Parathyroid adenoma (tissue), 2 donors: ENCODE measurements at regions not wholly inside any gene's neighbourhood (a gene's known extent, or its start where the extent isn't known, plus 50 kb on each side); places are given as distances from the start of the nearest gene placed in this dataset.
"Not testable (repeated sequence)": the region's sequence is repeated elsewhere in the genome, so short reads cannot be mapped to it uniquely, and the experiment has no call there.

Experiments
- H2AFZ ChIP-seq: fragments of 300-600 bp; sonication (generic); one replicate; pipeline ENCODE4 v1.7.0; 2017; ENCODE audit warnings: antibody characterized with exemption, mild to moderate bottlenecking
- H3K27ac ChIP-seq: fragments of 300-600 bp; sonication (generic); one replicate; pipeline ENCODE4 v1.7.0; 2017
- H3K27me3 ChIP-seq: fragments of 300-600 bp; sonication (generic); one replicate; pipeline ENCODE4 v1.7.0; 2017; ENCODE audit warnings: low read length; ENCODE audit not compliant: control insufficient read depth, insufficient read depth
- H3K36me3 ChIP-seq: fragments of 300-600 bp; sonication (generic); one replicate; pipeline ENCODE4 v1.7.0; 2017; ENCODE audit warnings: low read length; ENCODE audit not compliant: control insufficient read depth, insufficient read depth
- H3K4me1 ChIP-seq: fragments of 300-600 bp; sonication (generic); one replicate; pipeline ENCODE4 v1.7.0; 2017; ENCODE audit warnings: control low read depth
- H3K4me2 ChIP-seq: fragments of 300-600 bp; sonication (generic); one replicate; pipeline ENCODE4 v1.7.0; 2017; ENCODE audit warnings: low read length
- H3K4me3 ChIP-seq: fragments of 300-600 bp; sonication (generic); one replicate; pipeline ENCODE4 v1.7.0; 2017; ENCODE audit warnings: low read depth, low read length
- H3K79me2 ChIP-seq: fragments of 300-600 bp; sonication (generic); one replicate; pipeline ENCODE4 v1.7.0; 2017; ENCODE audit warnings: control low read depth
- H3K9ac ChIP-seq: fragments of 300-600 bp; sonication (generic); one replicate; pipeline ENCODE4 v1.7.0; 2017; ENCODE audit warnings: mild to moderate bottlenecking
- H3K9me3 ChIP-seq: fragments of 300-600 bp; sonication (generic); one replicate; pipeline ENCODE4 v1.7.0; 2017; ENCODE audit warnings: low read length; ENCODE audit not compliant: control insufficient read depth
- TF ChIP-seq, protein P1 (sequence below): fragments of 300-600 bp; sonication (generic); IDR thresholded peaks from one replicate; pipeline ENCODE4 v1.7.0; 2017; ENCODE audit warnings: antibody characterized with exemption, mild to moderate bottlenecking
- donor health status: primary hyperparathyroidism.

- Histone ChIP-seq H3K79me2 (no peaks in the 10 kb centered on the region), H3K4me2 (no peak overlapping the region), H3K4me1 (no peaks in the 10 kb centered on the region), H3K27ac (no peak overlapping the region), H3K4me3 (no peak overlapping the region), H3K9me3 (no peaks in the 10 kb centered on the region), H3K36me3 (no peaks in the 10 kb centered on the region), H2AFZ (no peak overlapping the region), H3K9ac (no peak overlapping the region), H3K27me3 (no peaks in the 10 kb centered on the region)
- TF ChIP-seq, protein P1, sequence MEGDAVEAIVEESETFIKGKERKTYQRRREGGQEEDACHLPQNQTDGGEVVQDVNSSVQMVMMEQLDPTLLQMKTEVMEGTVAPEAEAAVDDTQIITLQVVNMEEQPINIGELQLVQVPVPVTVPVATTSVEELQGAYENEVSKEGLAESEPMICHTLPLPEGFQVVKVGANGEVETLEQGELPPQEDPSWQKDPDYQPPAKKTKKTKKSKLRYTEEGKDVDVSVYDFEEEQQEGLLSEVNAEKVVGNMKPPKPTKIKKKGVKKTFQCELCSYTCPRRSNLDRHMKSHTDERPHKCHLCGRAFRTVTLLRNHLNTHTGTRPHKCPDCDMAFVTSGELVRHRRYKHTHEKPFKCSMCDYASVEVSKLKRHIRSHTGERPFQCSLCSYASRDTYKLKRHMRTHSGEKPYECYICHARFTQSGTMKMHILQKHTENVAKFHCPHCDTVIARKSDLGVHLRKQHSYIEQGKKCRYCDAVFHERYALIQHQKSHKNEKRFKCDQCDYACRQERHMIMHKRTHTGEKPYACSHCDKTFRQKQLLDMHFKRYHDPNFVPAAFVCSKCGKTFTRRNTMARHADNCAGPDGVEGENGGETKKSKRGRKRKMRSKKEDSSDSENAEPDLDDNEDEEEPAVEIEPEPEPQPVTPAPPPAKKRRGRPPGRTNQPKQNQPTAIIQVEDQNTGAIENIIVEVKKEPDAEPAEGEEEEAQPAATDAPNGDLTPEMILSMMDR: no peak
Observed at GRCh38 chr12:94001691-94002090, 146.7 kb upstream of the PLXNC1 start.

GRCh38 chr12:94002925-94003324 lies 145.5 kb upstream of the PLXNC1 start:
- not testable (repeated sequence) for H2AFZ ChIP-seq, H3K27me3 ChIP-seq, H3K4me3 ChIP-seq, H3K79me2 ChIP-seq, H3K9me3 ChIP-seq, H3K27ac ChIP-seq, H3K9ac ChIP-seq, H3K4me1 ChIP-seq, H3K36me3 ChIP-seq, H3K4me2 ChIP-seq

DNA sequence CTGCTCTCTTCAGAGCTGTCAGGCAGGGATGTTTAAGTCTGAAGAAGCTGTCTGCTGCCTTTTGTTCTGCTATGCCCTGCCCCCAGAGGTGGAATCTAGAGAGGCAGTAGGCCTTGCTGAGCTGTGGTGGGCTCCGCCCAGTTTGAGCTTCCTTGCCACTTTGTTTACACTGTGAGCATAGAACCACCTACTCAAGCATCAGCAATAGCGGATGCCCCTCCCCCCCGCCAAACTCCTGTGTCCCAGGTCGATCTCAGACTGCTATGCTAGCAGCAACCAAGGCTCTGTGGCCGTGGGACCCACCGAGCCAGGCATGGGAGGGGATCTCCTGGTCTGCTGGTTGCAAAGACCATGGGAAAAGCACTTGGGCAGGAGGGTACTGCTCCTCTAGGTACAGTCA lies 140.5 kb upstream of the PLXNC1 start:
- H3K4me2 ChIP-seq, H3K36me3 ChIP-seq, H3K9ac ChIP-seq, H3K79me2 ChIP-seq, H2AFZ ChIP-seq, H3K4me1 ChIP-seq, H3K27ac ChIP-seq, H3K9me3 ChIP-seq, H3K27me3 ChIP-seq, H3K4me3 ChIP-seq: not testable (repeated sequence)

- no peak overlapping the region for H3K9ac ChIP-seq
- H3K9me3 ChIP-seq: no peaks in the 10 kb centered on the region
- no peaks in the 10 kb centered on the region for H3K79me2 ChIP-seq
- H3K27me3 ChIP-seq: no peaks in the 10 kb centered on the region
- no peak overlapping the region for H2AFZ ChIP-seq
- no peaks in the 10 kb centered on the region for H3K36me3 ChIP-seq
- H3K4me2 ChIP-seq: no peak overlapping the region
- no peaks in the 10 kb centered on the region for H3K4me1 ChIP-seq
- H3K4me3 ChIP-seq: no peak overlapping the region
- TF ChIP-seq, protein P1: no peak
- no peak overlapping the region for H3K27ac ChIP-seq
Observed at GRCh38 chr12:94010307-94010706, 138.1 kb upstream of the PLXNC1 start.

GRCh38 chr12:94012071-94012470 lies 136.3 kb upstream of the PLXNC1 start:
- TF ChIP-seq, protein P1: no peak
- no peaks in the 10 kb centered on the region for H3K79me2 ChIP-seq
- no peaks in the 10 kb centered on the region for H3K27me3 ChIP-seq
- no peak overlapping the region for H3K9ac ChIP-seq
- no peaks in the 10 kb centered on the region for H3K4me1 ChIP-seq
- H3K27ac ChIP-seq: no peak overlapping the region
- no peak overlapping the region for H2AFZ ChIP-seq
- H3K9me3 ChIP-seq: no peaks in the 10 kb centered on the region
- H3K4me2 ChIP-seq: no peak overlapping the region
- H3K4me3 ChIP-seq: no peak overlapping the region
- H3K36me3 ChIP-seq: no peaks in the 10 kb centered on the region

DNA sequence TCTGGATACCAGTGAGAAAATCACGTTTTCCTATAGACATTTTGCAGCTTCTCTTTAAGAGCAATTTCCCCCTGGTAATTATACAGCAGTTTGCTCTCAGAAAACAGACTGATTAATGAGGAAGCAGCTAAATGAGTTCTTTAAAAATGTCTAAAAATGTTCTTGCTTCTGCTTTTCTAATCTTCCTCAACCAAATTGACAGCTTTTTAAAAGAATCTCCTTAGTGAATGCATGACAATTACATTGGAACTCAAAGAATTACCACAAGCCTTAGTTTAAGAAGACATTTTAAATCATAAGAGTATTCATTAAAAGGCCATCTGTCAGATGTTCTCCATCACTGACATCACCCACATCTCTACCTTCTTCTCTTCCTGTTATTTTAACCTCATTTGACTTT lies 135.8 kb upstream of the PLXNC1 start:
- no peaks in the 10 kb centered on the region for H3K27me3 ChIP-seq
- no peak overlapping the region for H2AFZ ChIP-seq
- no peak overlapping the region for H3K27ac ChIP-seq
- no peak overlapping the region for H3K4me3 ChIP-seq
- H3K9me3 ChIP-seq: no peaks in the 10 kb centered on the region
- no peaks in the 10 kb centered on the region for H3K36me3 ChIP-seq
- TF ChIP-seq, protein P1: no peak
- no peak overlapping the region for H3K9ac ChIP-seq
- no peaks in the 10 kb centered on the region for H3K79me2 ChIP-seq
- H3K4me2 ChIP-seq: no peak overlapping the region
- no peaks in the 10 kb centered on the region for H3K4me1 ChIP-seq

DNA sequence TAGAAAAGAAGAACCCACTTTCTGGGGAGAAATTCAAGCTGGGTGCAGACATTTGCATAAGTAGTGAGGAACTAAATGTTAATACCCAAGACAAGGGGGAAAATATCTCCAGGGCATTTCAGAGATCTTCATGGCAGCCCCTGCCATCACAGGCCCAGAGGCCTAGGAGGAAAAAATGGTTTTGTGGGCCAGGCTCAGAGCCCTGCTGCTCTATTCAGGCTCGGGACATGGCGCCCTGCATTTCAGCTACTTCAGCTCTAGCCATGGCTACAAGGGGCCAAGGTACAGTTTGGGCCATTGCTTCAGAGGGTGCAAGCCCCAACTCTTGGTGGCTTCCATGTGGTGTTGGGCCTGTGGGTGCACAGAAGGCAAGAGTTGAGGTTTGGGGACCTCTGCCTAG lies 131.1 kb upstream of the PLXNC1 start:
- not testable (repeated sequence) for H3K79me2 ChIP-seq, H3K9me3 ChIP-seq, H3K4me3 ChIP-seq, H2AFZ ChIP-seq, H3K4me2 ChIP-seq, H3K27me3 ChIP-seq, H3K27ac ChIP-seq, H3K36me3 ChIP-seq, H3K4me1 ChIP-seq, H3K9ac ChIP-seq
